G401.6 (cell line): ENCODE measurements at regions not wholly inside any gene's neighbourhood (a gene's known extent, or its start where the extent isn't known, plus 50 kb on each side); places are given as distances from the start of the nearest gene placed in this dataset.
"Not testable (repeated sequence)": the region's sequence is repeated elsewhere in the genome, so short reads cannot be mapped to it uniquely, and the experiment has no call there.

Experiments used
- FAIRE-seq: peaks from 2 replicates; lab custom pipeline; 2012; peaks lifted over from hg19 to GRCh38; lab: Jason Lieb, UNC

DNA sequence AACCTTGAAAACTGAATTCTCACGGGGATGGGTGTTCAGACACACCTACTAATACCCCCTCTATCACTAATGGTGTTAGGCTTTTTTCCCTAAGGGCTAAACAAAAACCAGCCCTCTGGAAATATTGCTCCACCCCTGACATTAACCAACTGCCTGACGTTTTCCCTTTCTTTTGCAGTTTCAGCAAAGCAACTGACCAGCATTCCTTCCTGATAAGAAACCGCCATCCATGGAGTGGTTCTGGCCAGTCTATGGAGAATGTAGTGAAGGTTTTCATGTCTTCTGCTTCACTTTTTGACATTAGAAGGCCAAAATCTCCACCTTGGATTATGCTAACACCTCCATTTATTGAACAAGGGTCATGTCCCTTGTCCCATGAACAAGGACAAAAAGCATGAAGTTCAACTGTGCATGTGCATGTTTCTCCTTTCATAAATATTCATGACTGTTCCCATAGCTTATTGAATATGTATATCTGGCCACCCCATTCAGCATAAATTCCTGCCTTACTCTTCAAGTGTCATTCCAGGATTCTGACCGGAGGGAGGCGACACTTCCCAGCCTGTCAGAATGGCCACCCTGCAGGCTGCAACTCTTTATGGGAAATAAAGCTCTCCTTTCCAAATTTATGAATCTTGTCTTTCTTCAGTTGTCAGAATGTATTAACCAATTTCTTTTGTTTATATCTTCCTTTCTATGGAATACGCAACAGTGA is 314.3 kb downstream of the HHIPL2 start:
- no peak for FAIRE-seq

DNA sequence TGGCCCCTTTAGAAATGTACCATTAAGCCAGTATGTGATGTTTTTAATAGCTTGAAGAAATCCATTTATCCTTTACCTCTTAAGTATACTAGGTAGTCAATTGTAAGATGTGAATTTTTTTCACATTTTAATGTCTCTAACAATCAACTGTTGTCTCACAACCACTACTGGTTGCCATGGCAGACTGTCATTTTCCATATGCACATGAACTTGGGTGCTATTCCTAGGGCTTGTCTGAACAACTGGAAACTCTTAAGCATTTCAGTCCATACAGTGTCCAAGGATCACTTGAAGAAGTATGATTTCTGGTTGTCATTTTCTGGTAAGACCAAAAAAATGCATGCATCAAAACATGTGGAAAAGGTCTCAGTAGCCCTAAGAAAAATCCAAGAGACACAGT is 315.1 kb downstream of the HHIPL2 start:
- FAIRE-seq, result no peak

GRCh38 chr1:222229672-222230312 is 318.1 kb downstream of the HHIPL2 start:
- no peak for FAIRE-seq

GRCh38 chr1:222225316-222225691 is 322.6 kb downstream of the HHIPL2 start:
- FAIRE-seq, result no peak

GRCh38 chr1:222224636-222225315 is 323.1 kb downstream of the HHIPL2 start:
- FAIRE-seq, result no peak

DNA sequence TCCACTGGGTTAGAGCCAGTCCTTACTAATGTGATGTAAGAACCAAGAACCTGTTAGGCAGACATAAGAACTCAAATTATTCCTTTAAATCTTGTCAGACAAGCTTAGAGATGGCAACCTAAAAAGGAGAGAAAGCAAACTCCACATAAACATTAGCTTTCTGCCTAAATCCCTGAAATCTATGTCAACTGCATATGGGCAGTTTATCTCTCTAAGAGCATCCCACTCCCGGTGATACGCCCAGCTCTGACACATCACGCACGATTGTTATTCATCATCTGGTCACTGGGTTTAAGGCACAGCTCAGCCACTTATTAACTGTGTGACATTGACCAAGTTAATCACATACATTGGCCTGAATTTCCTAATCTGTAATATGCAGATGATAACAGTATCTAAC is 323.7 kb downstream of the HHIPL2 start:
- no peak for FAIRE-seq

- no peak for FAIRE-seq
Observed at GRCh38 chr1:222223010-222223409, 324.9 kb downstream of the HHIPL2 start.

DNA sequence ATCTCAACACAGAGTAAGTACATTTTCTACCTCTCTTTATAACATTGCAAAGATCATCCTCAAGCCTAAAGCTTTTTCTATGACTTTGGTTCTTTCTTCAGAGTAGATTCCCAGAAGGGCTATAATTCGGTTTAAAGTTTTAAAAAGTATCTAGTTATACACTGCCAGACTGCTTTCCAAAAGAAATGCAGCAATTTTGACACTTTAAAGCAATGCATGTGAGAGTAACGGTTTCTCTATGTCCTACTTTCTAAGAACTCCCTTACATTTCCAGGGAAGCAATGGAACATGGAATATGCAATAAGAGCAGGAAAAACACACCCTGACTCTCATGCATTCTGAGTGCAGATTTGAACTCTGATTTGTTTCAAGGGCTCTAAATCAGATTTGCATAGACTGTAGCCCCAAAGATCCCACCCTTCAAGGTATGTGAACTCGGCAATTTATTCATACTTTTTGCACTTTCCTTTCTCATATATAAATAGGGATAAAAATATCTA is 331.6 kb downstream of the HHIPL2 start:
- no peak for FAIRE-seq

GRCh38 chr1:222210776-222211175 is 337.1 kb downstream of the HHIPL2 start:
- no peak for FAIRE-seq

GRCh38 chr1:222204475-222204874 is 343.4 kb downstream of the HHIPL2 start:
- no peak for FAIRE-seq

DNA sequence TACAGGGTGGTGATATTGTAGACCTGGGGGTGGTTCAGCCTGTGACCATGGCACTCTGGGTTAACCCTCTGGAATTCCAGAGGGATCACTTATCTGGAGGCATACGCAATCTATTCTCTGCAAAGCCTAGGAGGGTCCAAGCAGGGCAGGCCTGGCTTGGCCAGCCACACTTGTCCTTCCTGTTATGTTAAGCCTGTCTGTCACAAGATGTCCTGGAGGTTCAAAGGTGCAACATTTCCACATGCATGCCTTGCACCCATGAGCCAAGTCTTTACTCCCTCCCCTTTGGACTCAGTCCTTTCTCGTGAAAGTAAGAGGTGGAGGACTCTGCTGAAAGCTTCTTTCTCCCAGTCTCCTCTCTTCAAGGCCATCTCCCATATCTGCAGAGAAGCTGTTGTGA is 345.1 kb downstream of the HHIPL2 start:
- no peak for FAIRE-seq

- no peak for FAIRE-seq
Observed at GRCh38 chr1:222196736-222197135, 351.2 kb downstream of the HHIPL2 start.

DNA sequence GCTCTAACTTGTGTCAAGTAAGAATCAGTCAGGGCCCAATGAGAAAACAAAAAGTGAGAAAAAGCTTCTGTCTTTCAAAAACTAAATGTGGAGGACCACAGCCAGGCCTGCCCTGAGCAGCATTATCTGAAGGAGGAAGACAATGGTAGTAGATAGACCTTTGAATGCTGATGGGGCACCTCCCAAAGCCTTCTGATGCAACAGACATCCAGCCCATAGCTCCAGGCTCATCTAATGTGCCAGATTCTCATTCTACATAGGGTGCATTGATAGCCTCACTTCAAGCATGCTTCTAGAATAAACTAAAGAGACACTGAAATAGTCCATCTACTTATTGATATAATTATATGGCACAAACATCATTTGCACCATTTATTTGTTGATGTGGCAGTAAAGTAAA is 351.6 kb downstream of the HHIPL2 start:
- no peak for FAIRE-seq

DNA sequence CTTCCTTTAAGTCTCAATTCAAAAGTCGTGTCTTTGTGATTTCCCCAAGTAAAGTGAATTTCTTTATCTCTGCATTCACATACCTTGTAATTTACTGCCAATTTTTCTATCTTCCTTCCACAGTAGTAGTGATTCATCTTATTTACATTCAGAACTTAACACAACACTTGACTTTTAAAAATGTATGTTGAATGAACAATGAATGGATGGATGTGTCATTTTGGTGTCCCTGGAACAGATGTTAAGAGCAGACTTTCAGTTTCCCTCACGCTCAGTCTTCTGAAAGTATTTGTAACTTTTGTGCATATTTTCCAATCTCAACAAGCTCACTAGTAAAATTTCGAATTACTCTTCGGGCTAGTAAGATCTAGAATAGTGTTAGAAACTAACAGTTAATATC is 352.0 kb downstream of the HHIPL2 start:
- no peak for FAIRE-seq

GRCh38 chr1:222189218-222189617 is 358.7 kb downstream of the HHIPL2 start:
- no peak for FAIRE-seq

DNA sequence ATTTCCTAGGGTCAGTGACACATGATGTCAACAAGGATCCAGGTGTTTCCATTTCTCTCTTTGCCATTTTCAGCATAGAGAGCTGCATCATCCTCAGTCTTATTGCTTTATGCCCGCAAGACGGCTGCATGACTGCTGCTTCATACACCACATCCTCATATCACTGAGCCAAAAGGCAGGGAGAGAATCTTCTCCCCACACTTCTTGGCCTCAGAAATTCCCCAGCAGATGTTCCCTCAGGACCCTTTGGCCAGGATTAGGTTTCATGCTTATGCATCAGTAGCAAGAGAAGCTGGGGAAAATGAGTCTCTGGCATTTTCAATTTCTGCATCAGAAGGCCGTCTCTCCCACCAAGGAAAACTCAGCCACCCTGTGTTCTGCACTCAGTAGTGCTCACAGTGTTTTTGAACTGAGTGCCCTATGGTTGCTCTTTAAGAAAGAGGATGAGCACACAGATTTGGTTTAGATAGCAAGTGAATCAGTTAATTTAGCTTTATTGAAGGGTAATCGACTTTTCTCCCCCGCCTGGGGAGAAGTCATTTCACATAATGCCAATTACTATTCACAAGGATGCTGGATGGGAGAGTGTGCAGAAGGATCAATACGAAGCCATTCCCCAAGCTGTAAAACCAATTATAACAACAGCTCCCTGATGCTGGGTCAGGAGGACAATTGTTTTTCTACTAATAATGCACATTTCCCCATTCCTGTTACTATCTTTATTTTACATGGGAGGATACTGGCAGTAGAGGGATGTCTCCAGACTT is 360.2 kb downstream of the HHIPL2 start:
- no peak for FAIRE-seq

GRCh38 chr1:222182641-222183040 is 365.3 kb downstream of the HHIPL2 start:
- no peak for FAIRE-seq

GRCh38 chr1:222181191-222181590 is 366.7 kb downstream of the HHIPL2 start:
- no peak for FAIRE-seq

- not testable (repeated sequence) for FAIRE-seq
Observed at GRCh38 chr1:222177496-222177895, 370.4 kb downstream of the HHIPL2 start.

DNA sequence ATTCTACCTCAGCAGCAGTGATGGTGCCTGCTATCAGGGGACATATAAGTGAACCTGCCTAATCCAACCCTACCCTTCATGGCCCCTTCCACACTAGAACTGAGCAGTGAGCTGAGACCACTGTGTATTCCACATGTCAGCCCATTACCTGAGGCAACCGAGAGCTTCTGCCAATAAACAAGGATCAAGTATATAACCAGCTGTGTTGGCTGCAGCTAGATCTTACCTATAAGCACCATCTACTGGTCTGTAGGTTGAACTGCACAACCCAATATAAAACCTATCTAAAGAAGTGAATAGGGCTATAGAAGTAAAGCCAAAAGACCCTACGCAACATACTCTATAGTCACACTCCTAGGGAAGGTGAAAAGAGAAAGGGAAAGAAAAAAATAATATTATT is 376.9 kb downstream of the HHIPL2 start:
- FAIRE-seq, result peak; percentile 11

DNA sequence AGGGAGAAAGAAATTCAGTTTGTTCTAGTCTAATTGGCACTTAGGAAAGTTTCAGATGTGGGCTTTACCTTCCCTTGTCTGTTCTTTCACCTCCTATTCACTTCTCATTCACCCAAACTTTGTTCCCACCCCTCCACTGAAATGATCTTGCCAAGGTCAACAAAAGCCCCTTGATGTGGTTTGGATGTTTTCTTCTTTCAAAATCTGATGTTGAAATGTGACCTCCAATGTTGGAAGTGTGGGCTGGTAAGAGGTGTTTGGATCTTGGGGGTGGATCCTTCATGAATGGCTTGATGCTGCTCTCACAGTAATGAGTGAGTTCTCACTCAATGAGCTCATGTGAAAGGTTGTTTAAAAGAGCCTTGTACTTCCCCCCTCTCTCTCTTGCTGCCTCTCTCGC is 379.3 kb downstream of the HHIPL2 start:
- no peak for FAIRE-seq

DNA sequence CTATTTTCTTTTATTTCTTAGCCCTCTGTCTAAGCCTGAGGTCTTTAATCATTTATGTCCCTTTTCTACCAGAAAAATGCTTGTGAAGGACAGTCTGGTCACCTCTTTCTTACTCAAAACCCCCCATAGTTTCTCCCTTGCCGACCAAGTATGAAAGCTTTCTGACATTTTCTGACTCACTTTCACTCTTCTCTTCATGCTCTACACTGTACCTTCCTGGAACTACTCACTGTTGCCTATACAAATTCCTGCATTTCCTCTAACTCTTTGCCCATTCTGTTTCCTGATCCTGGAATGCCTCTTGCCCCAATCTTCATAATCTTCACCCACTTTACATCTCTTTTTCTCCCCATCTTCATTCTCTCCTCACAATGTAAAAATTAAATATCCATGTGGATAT is 380.0 kb downstream of the HHIPL2 start:
- no peak for FAIRE-seq

GRCh38 chr1:222167111-222167510 is 380.8 kb downstream of the HHIPL2 start:
- FAIRE-seq, result no peak
